Smooth muscle cell (in vitro differentiated cells): ENCODE measurements at regions not wholly inside any gene's neighbourhood (a gene's known extent, or its start where the extent isn't known, plus 50 kb on each side); places are given as distances from the start of the nearest gene placed in this dataset.

Source experiments
- DNase-seq: peaks from one replicate; lab custom pipeline; 2025; ENCODE audit not compliant: unreplicated experiment; lab: John Stamatoyannopoulos, UW
- H2AFZ ChIP-seq: fragments of 200-600 bp; sonication (generic); 2 replicates; pipeline ENCODE4 v1.6.0; 2016; ENCODE audit warnings: antibody characterized with exemption, low read depth, mild to moderate bottlenecking
- H3F3A ChIP-seq: fragments of 200-600 bp; sonication (generic); 2 replicates; pipeline ENCODE4 v1.6.0; 2017; ENCODE audit warnings: antibody characterized with exemption, low read depth
- H3K27ac ChIP-seq: fragments of 200-600 bp; sonication (generic); 2 replicates; pipeline ENCODE4 v1.5.1; 2016; ENCODE audit warnings: low read depth, mild to moderate bottlenecking
- H3K27me3 ChIP-seq: fragments of 200-600 bp; sonication (generic); 2 replicates; pipeline ENCODE4 v1.6.1; 2016; ENCODE audit warnings: low read depth, mild to moderate bottlenecking
- H3K36me3 ChIP-seq: fragments of 200-600 bp; sonication (generic); 2 replicates; pipeline ENCODE4 v1.5.1; 2016; ENCODE audit warnings: low read depth
- H3K4me1 ChIP-seq: fragments of 200-600 bp; sonication (generic); 2 replicates; pipeline ENCODE4 v1.5.1; 2016; ENCODE audit warnings: low read depth
- H3K4me2 ChIP-seq: fragments of 200-600 bp; sonication (generic); 2 replicates; pipeline ENCODE4 v1.6.0; 2016; ENCODE audit warnings: mild to moderate bottlenecking
- H3K4me3 ChIP-seq: fragments of 200-600 bp; sonication (generic); 2 replicates; pipeline ENCODE4 v1.5.1; 2016; ENCODE audit warnings: mild to moderate bottlenecking
- H3K79me2 ChIP-seq: fragments of 200-600 bp; sonication (generic); 2 replicates; pipeline ENCODE4 v1.6.0; 2016; ENCODE audit warnings: low read depth, mild to moderate bottlenecking
- H3K9ac ChIP-seq: fragments of 200-600 bp; sonication (generic); 2 replicates; pipeline ENCODE4 v1.6.0; 2016; ENCODE audit warnings: low read depth
- H3K9me3 ChIP-seq: fragments of 200-600 bp; sonication (generic); replicated peaks from 2 replicates; pipeline ENCODE4 v1.5.1; 2016; ENCODE audit warnings: low read depth
- H4K20me1 ChIP-seq: fragments of 200-600 bp; sonication (generic); 2 replicates; pipeline ENCODE4 v1.6.0; 2016; ENCODE audit warnings: low read depth
- CTCF ChIP-seq: fragments of 200-600 bp; sonication (generic); IDR thresholded peaks from 2 replicates; pipeline ENCODE4 v1.5.1; 2017; ENCODE audit warnings: borderline replicate concordance, mild to moderate bottlenecking, antibody characterized with exemption; ENCODE audit not compliant: insufficient read depth, poor library complexity, severe bottlenecking
- WGBS: methylation state at CpG from one replicate; pipeline ENCODE4 v1.1.7; 2016; ENCODE audit warnings: low lambda C conversion rate; 5-methylcytosine and 5-hydroxymethylcytosine counted together

GRCh38 chr3:40876496-40876895 is 322.8 kb upstream of the CTNNB1 start:
- Histone ChIP-seq H3K4me2 (no peak overlapping the region), H2AFZ (peak overlapping the region; percentile 61), H3K4me1 (peaks cover 24% of the 10 kb centered on the region), H3F3A (peaks cover 3% of the 10 kb centered on the region), H3K9ac (no peak overlapping the region), H3K4me3 (no peak overlapping the region), H3K9me3 (no peaks in the 10 kb centered on the region), H3K27me3 (no peaks in the 10 kb centered on the region), H3K36me3 (no peaks in the 10 kb centered on the region), H4K20me1 (no peaks in the 10 kb centered on the region), H3K79me2 (no peaks in the 10 kb centered on the region), H3K27ac (no peak overlapping the region)
- TF ChIP-seq CTCF: no peak
- 94% methylated on average over 2 of the region's 2 CpGs for WGBS
- no peak for DNase-seq

- Histone ChIP-seq H3K79me2 (no peaks in the 10 kb centered on the region), H4K20me1 (no peaks in the 10 kb centered on the region), H3K9ac (no peak overlapping the region), H3K27me3 (no peaks in the 10 kb centered on the region), H3K9me3 (no peaks in the 10 kb centered on the region), H3K4me2 (no peak overlapping the region), H3K4me1 (peaks cover 19% of the 10 kb centered on the region), H3K36me3 (no peaks in the 10 kb centered on the region), H2AFZ (peak overlapping the region; percentile 18), H3F3A (peaks cover 4% of the 10 kb centered on the region), H3K4me3 (no peak overlapping the region), H3K27ac (no peak overlapping the region)
- TF ChIP-seq CTCF: no peak
- WGBS: 61% methylated on average over 11 of the region's 11 CpGs
- DNase-seq: no peak
Observed at GRCh38 chr3:40877631-40878463, 321.5 kb upstream of the CTNNB1 start.

GRCh38 chr3:40878464-40878905 is 320.8 kb upstream of the CTNNB1 start:
- no peak for DNase-seq
- H3K36me3 ChIP-seq: no peaks in the 10 kb centered on the region
- H4K20me1 ChIP-seq: no peaks in the 10 kb centered on the region
- peak overlapping the region; percentile 18 for H2AFZ ChIP-seq
- peaks cover 16% of the 10 kb centered on the region for H3K4me1 ChIP-seq
- no peaks in the 10 kb centered on the region for H3K9me3 ChIP-seq
- no peak overlapping the region for H3K27ac ChIP-seq
- TF ChIP-seq CTCF: no peak
- no peaks in the 10 kb centered on the region for H3K27me3 ChIP-seq
- no peak overlapping the region for H3K4me2 ChIP-seq
- no peak overlapping the region for H3K9ac ChIP-seq
- no peaks in the 10 kb centered on the region for H3K79me2 ChIP-seq
- WGBS: 50% methylated on average over 3 of the region's 3 CpGs
- H3K4me3 ChIP-seq: no peak overlapping the region
- peaks cover 9% of the 10 kb centered on the region for H3F3A ChIP-seq

DNA sequence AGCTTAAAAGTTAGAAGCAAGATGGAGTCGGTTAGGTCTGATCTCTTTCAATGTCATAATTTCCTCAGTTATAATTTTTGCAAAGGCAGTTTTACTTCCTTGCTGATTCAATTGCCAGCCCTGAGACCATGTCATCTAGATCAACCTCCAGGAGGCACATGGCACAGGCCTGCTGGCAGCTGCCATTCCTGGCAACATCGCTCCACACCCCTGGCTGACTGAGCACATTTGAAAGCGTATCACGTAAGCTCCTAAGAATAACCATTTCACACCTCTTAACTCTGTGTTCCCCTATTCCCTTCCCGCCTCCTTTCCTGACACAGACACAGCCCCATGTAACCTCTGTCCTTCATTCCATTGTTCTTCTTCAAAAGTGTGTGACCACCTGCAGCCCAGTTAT is 313.9 kb upstream of the CTNNB1 start:
- no peaks in the 10 kb centered on the region for H3K9me3 ChIP-seq
- peaks cover 9% of the 10 kb centered on the region for H3F3A ChIP-seq
- 91% methylated on average over 5 of the region's 5 CpGs for WGBS
- no peak for DNase-seq
- no peaks in the 10 kb centered on the region for H3K4me1 ChIP-seq
- no peaks in the 10 kb centered on the region for H3K27me3 ChIP-seq
- no peaks in the 10 kb centered on the region for H3K79me2 ChIP-seq
- no peak overlapping the region for H2AFZ ChIP-seq
- H3K9ac ChIP-seq: no peak overlapping the region
- H3K4me2 ChIP-seq: no peak overlapping the region
- H4K20me1 ChIP-seq: no peaks in the 10 kb centered on the region
- TF ChIP-seq CTCF: no peak
- no peaks in the 10 kb centered on the region for H3K36me3 ChIP-seq
- no peak overlapping the region for H3K27ac ChIP-seq
- no peak overlapping the region for H3K4me3 ChIP-seq
